Immature natural killer cell (primary cell): ENCODE measurements at regions not wholly inside any gene's neighbourhood (a gene's known extent, or its start where the extent isn't known, plus 50 kb on each side); places are given as distances from the start of the nearest gene placed in this dataset.

Experiments used
- DNase-seq, 3 donors: peaks; one replicate each; pipeline ENCODE4 v3.0.0; 2022; ENCODE audit warnings: mixed read lengths in 1 of 3
- H3K27ac Mint-ChIP-seq, 6 donors: one replicate each; pipeline ENCODE4 v1.8.0; 2020; ENCODE audit warnings: mixed read lengths in 6 of 6, mild to moderate bottlenecking in 5 of 6, inconsistent platforms in 4 of 6, moderate library complexity in 3 of 6
- H3K27me3 Mint-ChIP-seq, 3 donors: one replicate each; pipeline ENCODE4 v1.8.0; 2020 to 2021; ENCODE audit warnings: low read depth in 3 of 3, mild to moderate bottlenecking in 3 of 3, mixed read lengths in 3 of 3, moderate library complexity in 3 of 3, inconsistent platforms in 1 of 3
- H3K36me3 Mint-ChIP-seq, 3 donors: one replicate each; pipeline ENCODE4 v1.8.0; 2020; ENCODE audit warnings: mixed read lengths in 3 of 3, inconsistent platforms in 2 of 3, mild to moderate bottlenecking in 2 of 3
- H3K4me1 Mint-ChIP-seq, 2 donors: one replicate each; pipeline ENCODE4 v1.8.0; 2020; ENCODE audit warnings: inconsistent platforms in 2 of 2, mild to moderate bottlenecking in 2 of 2, mixed read lengths in 2 of 2, moderate library complexity in 1 of 2
- H3K4me3 Mint-ChIP-seq, 5 donors: one replicate each; pipeline ENCODE4 v1.8.0; 2020; ENCODE audit warnings: mild to moderate bottlenecking in 5 of 5, mixed read lengths in 5 of 5, inconsistent platforms in 3 of 5, moderate library complexity in 3 of 5
- H3K9me3 Mint-ChIP-seq, 6 donors: one replicate each; pipeline ENCODE4 v1.8.0; 2020; ENCODE audit warnings: mild to moderate bottlenecking in 6 of 6, mixed read lengths in 6 of 6, inconsistent platforms in 4 of 6, moderate library complexity in 3 of 6

- no peak for DNase-seq
- Mint-ChIP-seq H3K36me3 (no peaks in the 10 kb centered on the region), H3K4me3 (no peak overlapping the region), H3K27ac (no peak overlapping the region), H3K4me1 (no peaks in the 10 kb centered on the region), H3K27me3 (no peaks in the 10 kb centered on the region), H3K9me3 (peaks cover 3 to 41% (median 9%) of the 10 kb centered on the region in 6 donors)
These were observed 149.8 kb upstream of the TLL1 start for GRCh38 chr4:165723051-165723795.

GRCh38 chr4:165724786-165725185 lies 148.3 kb upstream of the TLL1 start:
- H3K27ac Mint-ChIP-seq: no peak overlapping the region
- no peak overlapping the region for H3K4me3 Mint-ChIP-seq
- no peaks in the 10 kb centered on the region for H3K4me1 Mint-ChIP-seq
- H3K36me3 Mint-ChIP-seq: no peaks in the 10 kb centered on the region
- no peaks in the 10 kb centered on the region for H3K27me3 Mint-ChIP-seq
- DNase-seq: no peak
- peaks cover 3 to 41% (median 9%) of the 10 kb centered on the region in 6 donors for H3K9me3 Mint-ChIP-seq

DNA sequence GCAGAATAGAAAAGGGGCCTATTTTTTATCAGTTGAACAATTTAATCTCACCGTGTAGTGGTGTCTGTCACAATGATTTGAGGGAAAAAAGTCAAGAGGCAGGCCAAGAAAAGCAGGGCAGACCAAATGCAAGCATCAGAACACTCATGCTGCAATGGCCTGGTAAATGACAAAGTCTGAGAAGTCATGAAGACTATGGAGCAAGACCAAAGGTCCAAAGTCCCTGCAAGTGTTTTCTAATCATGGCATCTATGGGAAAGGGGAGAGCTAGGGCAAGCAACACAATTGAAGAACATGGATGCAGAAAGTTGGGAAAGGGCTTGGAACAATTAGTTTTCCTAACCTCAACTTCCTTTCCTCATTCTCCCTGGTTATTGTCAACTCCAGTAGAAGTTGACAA lies 147.7 kb upstream of the TLL1 start:
- no peak overlapping the region for H3K4me3 Mint-ChIP-seq
- H3K27me3 Mint-ChIP-seq: peaks cover 0 to under 1% (median 0%) of the 10 kb centered on the region in 3 donors
- no peaks in the 10 kb centered on the region for H3K4me1 Mint-ChIP-seq
- no peak for DNase-seq
- H3K36me3 Mint-ChIP-seq: no peaks in the 10 kb centered on the region
- no peak overlapping the region for H3K27ac Mint-ChIP-seq
- peaks cover 2 to 36% (median 9%) of the 10 kb centered on the region in 6 donors for H3K9me3 Mint-ChIP-seq

DNA sequence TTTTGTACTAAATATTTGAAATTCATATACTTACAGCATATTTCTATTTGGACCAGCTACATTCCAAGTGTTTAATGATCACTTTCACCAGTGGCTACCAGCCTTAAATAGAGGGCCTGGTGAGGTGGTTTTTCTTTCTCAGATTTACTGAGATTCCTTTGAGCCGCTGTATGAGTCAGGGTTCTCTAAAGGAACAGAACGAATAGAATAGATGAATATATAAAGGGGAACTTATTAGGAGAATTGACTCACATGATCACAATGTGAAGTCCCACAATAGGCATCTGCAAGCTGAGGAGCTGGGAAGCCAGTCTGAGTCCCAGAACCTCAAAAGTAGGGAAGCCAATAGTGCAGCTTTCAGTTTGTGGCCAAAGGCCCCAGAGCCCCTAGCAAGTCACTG lies 146.2 kb upstream of the TLL1 start:
- peaks cover 0 to 35% (median 8%) of the 10 kb centered on the region in 6 donors for H3K9me3 Mint-ChIP-seq
- DNase-seq: no peak
- no peaks in the 10 kb centered on the region for H3K4me1 Mint-ChIP-seq
- H3K27me3 Mint-ChIP-seq: peaks cover 0 to 2% (median 0%) of the 10 kb centered on the region in 3 donors
- no peak overlapping the region for H3K27ac Mint-ChIP-seq
- no peak overlapping the region for H3K4me3 Mint-ChIP-seq
- no peaks in the 10 kb centered on the region for H3K36me3 Mint-ChIP-seq

DNA sequence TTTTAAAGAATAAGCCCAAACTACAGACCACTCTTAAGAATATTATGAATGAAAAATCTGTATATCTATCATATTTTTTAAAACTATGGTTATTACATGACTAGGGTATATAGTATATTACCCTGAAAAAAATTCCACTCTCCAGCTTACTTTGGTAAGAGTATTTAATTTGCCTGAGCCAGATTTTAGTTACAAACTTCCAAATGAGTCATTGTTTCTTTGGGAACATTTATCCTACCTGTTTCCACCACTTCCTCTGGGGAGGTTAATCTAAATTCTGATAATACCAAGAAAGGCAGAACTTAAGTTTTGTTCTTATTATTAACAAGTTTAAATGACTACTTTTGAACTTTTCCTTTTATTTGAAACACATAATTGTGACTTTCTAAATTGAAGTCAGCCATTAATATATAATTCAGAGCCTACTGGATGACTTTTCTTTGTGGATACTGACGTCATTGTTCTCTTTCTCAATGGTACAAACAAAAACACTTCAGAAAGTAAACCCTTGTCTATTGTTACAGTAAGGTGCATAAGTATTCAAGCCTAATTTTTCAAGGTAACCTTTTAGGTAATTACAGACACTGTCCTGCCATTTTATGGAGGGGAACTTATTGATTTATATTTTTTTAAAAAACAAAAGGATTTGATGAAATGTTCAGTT lies 135.6 kb upstream of the TLL1 start:
- Mint-ChIP-seq H3K36me3 (no peaks in the 10 kb centered on the region), H3K4me3 (no peak overlapping the region), H3K9me3 (peaks cover 6 to 26% (median 12%) of the 10 kb centered on the region in 6 donors), H3K27ac (no peak overlapping the region), H3K4me1 (no peaks in the 10 kb centered on the region), H3K27me3 (peaks cover 0 to 2% (median 0%) of the 10 kb centered on the region in 3 donors)
- DNase-seq: no peak

DNA sequence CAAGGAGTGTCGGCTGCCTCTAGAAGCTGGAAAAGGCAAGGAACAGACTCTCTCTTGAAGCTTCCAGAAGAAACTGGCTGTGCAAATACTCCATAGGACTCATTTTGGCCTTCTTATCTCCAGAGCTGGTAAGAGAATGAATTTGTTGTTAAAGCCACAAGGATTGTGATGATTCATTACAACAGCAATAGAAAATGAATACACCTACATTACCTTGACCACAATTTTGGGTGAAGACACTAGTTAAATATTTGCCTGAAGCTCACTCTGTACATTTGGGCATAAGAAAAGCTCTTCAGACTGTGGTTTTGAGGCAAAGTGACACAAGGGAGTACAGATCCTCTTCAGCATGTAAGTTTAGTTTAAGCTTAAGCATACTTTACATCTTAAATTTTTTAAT lies 134.5 kb upstream of the TLL1 start:
- DNase-seq: no peak
- no peak overlapping the region for H3K27ac Mint-ChIP-seq

DNA sequence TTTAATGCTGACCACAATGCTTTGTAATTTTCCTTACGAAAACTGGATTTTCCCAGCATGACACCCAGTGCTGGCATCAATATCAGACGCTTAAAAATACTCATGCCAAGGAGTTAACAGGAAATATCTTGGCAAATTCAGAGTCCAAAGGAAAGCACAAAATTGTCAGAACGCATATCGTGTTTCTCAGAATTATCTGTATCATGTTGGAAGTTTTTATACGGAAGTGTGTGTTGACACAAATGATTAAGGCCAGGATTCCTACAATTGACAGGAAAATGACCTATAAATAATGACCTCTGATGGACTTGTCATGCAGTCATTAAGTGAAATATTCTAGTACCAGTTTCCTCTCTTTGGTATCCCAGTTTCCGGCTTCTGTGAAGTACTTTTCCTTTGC lies 132.1 kb upstream of the TLL1 start:
- DNase-seq: no peak
- peaks cover 0 to 2% (median 0%) of the 10 kb centered on the region in 3 donors for H3K27me3 Mint-ChIP-seq
- no peaks in the 10 kb centered on the region for H3K4me1 Mint-ChIP-seq
- peaks cover 0 to 15% (median 8%) of the 10 kb centered on the region in 6 donors for H3K9me3 Mint-ChIP-seq
- H3K4me3 Mint-ChIP-seq: no peak overlapping the region
- no peaks in the 10 kb centered on the region for H3K36me3 Mint-ChIP-seq
- H3K27ac Mint-ChIP-seq: no peak overlapping the region

More for the DNA sequence above, 134.5 kb upstream of the TLL1 start:
- Mint-ChIP-seq H3K27me3 (peaks cover 0 to 2% (median 0%) of the 10 kb centered on the region in 3 donors), H3K9me3 (peaks cover 6 to 25% (median 12%) of the 10 kb centered on the region in 6 donors), H3K4me1 (no peaks in the 10 kb centered on the region), H3K36me3 (no peaks in the 10 kb centered on the region), H3K4me3 (no peak overlapping the region)

DNA sequence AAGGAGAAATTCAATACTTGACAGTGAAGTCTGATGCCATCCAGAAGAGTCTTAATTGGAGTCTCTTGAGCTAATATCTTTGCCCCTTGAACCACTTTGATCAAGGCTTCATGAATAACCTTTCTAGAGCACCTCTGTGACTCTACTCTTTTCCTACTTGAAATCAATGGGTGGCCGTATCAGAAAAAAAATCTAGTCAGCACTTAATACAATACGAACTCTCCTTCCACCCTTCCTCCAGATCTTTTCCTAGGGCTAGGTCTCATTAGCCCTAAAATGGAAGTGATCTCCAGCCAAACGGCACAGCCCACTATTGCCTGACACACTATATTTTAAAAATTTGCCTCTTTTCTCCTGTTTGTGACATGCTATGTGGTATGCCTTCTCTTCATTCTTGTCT lies 129.6 kb upstream of the TLL1 start:
- Mint-ChIP-seq H3K27ac (no peak overlapping the region), H3K36me3 (no peaks in the 10 kb centered on the region), H3K4me1 (no peaks in the 10 kb centered on the region), H3K9me3 (peaks cover 0 to 10% (median 5%) of the 10 kb centered on the region in 6 donors), H3K27me3 (peaks cover 0 to 2% (median 0%) of the 10 kb centered on the region in 3 donors), H3K4me3 (no peak overlapping the region)
- no peak for DNase-seq

- H3K4me3 Mint-ChIP-seq: no peak overlapping the region
- H3K9me3 Mint-ChIP-seq: peaks cover 0 to 12% (median 6%) of the 10 kb centered on the region in 6 donors
- H3K36me3 Mint-ChIP-seq: no peaks in the 10 kb centered on the region
- H3K27me3 Mint-ChIP-seq: peaks cover 0 to 2% (median 0%) of the 10 kb centered on the region in 3 donors
- no peak overlapping the region for H3K27ac Mint-ChIP-seq
- no peaks in the 10 kb centered on the region for H3K4me1 Mint-ChIP-seq
- DNase-seq: no peak
These were observed 128.7 kb upstream of the TLL1 start for GRCh38 chr4:165744370-165744769.

- no peak overlapping the region for H3K4me3 Mint-ChIP-seq
- H3K27ac Mint-ChIP-seq: no peak overlapping the region
- peaks cover 5 to 30% (median 10%) of the 10 kb centered on the region in 6 donors for H3K9me3 Mint-ChIP-seq
- H3K27me3 Mint-ChIP-seq: no peaks in the 10 kb centered on the region
- no peaks in the 10 kb centered on the region for H3K4me1 Mint-ChIP-seq
- no peak for DNase-seq
- no peaks in the 10 kb centered on the region for H3K36me3 Mint-ChIP-seq
These were observed 124.7 kb upstream of the TLL1 start for GRCh38 chr4:165748321-165748720.

DNA sequence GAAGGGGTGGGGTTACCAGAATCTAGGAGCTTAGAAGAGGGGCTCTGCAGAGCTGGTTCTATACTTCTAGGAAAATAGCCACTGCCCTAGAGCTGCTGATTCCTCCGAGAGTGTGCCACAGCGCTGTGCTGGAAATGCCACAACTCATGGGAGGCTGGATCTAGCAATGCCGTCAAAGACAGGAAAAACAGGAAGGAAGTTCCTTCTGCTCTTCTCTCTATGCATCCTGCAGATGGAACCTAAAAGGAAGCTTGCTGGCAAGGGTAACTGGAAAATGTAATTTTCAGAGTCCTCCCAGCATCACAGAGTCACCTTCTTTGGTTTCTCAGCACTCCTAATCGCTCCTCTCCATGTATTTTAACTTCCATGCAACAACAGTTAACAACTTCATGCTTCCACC lies 121.2 kb upstream of the TLL1 start:
- peaks cover 6 to 28% (median 14%) of the 10 kb centered on the region in 6 donors for H3K9me3 Mint-ChIP-seq
- no peak overlapping the region for H3K27ac Mint-ChIP-seq
- no peaks in the 10 kb centered on the region for H3K27me3 Mint-ChIP-seq
- H3K36me3 Mint-ChIP-seq: no peaks in the 10 kb centered on the region
- no peak for DNase-seq
- H3K4me3 Mint-ChIP-seq: no peak overlapping the region
- no peaks in the 10 kb centered on the region for H3K4me1 Mint-ChIP-seq

GRCh38 chr4:165754664-165755063 lies 118.4 kb upstream of the TLL1 start:
- Mint-ChIP-seq H3K9me3 (peaks cover 4 to 34% (median 15%) of the 10 kb centered on the region in 6 donors), H3K27me3 (peaks cover 0 to 2% (median 0%) of the 10 kb centered on the region in 3 donors), H3K27ac (no peak overlapping the region), H3K4me3 (no peak overlapping the region), H3K36me3 (no peaks in the 10 kb centered on the region), H3K4me1 (no peaks in the 10 kb centered on the region)
- no peak for DNase-seq

DNA sequence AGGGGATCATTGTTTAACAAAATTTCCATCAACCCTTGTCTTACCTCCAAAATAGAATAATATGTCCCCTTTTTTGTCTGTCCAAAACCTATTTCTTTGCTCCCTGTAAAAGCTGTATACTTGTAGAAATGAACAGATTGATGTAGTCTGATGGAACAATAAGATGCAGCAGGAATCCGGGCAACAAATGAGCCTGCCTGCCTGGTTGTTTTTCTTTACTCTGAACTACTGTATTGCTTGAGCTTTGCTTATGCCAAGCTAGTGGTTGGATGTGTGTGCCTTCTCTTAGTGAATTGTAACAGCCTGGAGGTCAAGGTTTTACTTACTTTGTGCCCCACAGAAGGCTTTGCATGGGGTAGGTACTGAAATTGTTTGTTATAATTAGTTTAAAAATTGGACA lies 116.2 kb upstream of the TLL1 start:
- Mint-ChIP-seq H3K4me1 (no peaks in the 10 kb centered on the region), H3K9me3 (peaks cover 2 to 24% (median 13%) of the 10 kb centered on the region in 6 donors), H3K27ac (no peak overlapping the region), H3K4me3 (no peak overlapping the region), H3K36me3 (no peaks in the 10 kb centered on the region), H3K27me3 (peaks cover 0 to 2% (median 0%) of the 10 kb centered on the region in 3 donors)
- DNase-seq: no peak

DNA sequence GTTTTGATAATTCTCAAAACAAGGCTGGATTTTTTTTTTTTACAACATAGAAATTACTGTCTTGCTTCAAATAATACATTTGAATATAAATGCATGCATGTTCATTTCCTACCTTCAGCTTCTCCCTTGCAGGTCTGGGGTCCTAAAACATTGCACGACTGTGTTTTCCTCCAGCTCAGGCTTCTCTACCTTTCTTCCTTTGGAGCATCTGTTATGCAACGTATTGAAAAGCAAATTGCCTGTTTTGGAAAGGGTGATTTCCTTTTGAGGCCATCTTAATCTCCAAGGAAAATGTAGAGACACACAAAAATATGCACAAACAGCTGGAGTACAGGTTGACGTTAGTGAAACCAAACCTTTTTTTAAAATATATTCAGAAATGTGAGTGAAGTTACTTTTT lies 115.6 kb upstream of the TLL1 start:
- Mint-ChIP-seq H3K4me1 (no peaks in the 10 kb centered on the region), H3K27ac (no peak overlapping the region), H3K4me3 (no peak overlapping the region), H3K36me3 (no peaks in the 10 kb centered on the region), H3K9me3 (peaks cover 2 to 22% (median 10%) of the 10 kb centered on the region in 6 donors), H3K27me3 (peaks cover 0 to 2% (median 0%) of the 10 kb centered on the region in 3 donors)
- DNase-seq: no peak
